ENCODE measurements at regions not wholly inside any gene's neighbourhood (a gene's known extent, or its start where the extent isn't known, plus 50 kb on each side); places are given as distances from the start of the nearest gene placed in this dataset.

DNA sequence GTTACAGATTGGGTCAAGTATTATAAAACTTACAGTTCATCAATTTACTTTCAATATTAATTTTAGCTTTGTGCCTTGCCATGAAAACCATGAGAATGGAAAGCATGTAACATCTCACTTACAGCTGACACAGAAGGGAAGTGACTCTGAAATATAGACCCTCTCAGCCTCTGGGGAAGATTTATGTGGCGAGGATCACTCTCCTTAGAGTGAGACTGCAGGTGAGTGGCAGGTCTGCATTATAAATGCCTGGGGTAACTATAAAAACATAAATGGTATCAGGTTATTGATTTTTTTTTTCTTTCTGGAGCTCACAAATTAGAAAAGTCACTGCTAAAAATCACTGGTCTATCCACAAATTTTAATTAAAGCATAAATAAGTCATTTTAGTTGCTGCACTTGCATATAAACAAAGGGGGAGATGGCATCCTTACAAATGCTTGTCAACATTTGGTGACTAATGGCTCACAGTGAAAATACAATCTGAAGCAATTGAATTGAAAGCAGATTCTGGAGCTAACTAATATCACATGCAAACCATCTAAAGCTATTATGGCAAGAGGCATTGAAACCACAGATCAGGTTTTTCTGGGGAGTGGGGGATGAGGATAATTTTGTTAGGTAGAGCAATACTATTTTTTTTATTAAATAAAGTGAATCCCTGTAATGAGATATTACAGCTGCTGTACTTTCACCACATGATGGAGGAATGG is 200.9 kb downstream of the TM2D1 start:
- no peak for DNase-seq (ENCODE audit: low spot score)

GRCh38 chr1:61523229-61523628 is 201.7 kb downstream of the TM2D1 start:
- no peak for DNase-seq (ENCODE audit: low spot score)

DNA sequence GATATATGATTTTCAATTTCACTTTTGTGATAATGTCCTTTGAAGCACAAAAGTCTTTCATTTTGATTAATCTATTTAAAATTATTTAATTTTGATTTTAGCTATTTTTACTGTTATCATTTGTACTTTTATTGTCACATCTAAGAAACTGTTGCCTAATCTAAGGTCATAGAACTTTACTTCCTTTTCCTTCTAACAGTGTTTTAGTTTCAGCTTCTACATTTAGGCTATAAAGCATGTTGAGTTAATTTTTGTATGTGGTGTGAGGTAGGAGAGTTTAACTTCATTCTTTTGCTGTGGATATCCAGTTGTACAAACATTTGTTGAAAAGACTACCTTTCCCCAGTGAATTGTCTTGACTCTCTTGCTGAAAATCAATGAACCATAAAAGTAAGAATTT is 204.5 kb downstream of the TM2D1 start:
- DNase-seq (ENCODE audit: low spot score) = no peak

DNA sequence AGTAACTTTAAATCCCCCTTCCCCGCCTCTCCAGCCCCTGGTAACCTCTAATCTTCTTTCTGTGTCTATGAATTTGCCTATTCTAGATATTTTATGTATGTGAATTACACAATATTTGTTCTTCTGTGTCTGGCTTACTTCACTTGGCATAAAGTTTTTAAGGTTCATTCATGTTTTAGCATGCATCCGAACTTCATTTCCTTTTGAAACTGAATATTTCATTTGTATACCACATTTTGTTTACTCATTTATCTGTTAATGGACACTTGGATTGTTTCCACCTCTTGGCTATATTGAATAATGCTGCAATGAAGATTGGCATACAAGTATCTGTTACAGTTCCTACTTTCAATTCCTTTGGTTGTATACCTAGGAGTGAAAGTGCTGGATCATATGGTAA is 205.3 kb downstream of the TM2D1 start:
- DNase-seq (ENCODE audit: low spot score) = no peak

DNA sequence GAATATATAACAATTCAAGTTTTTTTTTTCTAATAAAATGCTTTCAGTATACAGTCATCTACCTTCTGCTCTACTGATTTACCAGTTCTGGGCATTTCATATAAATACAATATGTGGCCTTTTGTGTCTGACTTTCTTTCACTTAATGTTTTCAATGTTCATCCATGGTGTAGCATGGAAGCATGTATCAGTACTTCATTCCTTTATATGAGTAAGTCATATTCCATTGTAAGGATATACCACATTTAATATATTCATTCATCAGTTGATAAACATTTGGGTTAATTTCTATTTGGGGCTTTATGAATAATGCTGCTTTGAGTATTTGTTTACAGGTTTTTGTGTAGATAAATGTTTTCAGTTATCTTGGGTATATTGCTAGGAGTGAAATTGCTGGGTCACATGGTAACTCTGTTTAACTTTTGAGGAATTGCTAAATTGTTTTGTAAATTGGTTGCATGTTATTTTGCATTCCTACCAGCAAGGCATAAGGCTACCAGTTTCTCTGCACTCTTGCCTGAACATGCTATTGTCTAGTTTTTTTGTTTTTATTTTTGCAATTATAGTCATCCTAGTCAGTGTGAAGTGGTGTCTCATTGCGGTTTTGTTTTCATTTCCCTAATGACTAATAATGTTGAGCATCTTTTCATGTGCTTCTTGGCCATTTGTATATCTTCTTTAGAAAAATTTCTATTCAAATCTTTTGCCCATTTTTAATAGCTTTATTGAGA is 206.1 kb downstream of the TM2D1 start:
- DNase-seq (ENCODE audit: low spot score) = no peak

DNA sequence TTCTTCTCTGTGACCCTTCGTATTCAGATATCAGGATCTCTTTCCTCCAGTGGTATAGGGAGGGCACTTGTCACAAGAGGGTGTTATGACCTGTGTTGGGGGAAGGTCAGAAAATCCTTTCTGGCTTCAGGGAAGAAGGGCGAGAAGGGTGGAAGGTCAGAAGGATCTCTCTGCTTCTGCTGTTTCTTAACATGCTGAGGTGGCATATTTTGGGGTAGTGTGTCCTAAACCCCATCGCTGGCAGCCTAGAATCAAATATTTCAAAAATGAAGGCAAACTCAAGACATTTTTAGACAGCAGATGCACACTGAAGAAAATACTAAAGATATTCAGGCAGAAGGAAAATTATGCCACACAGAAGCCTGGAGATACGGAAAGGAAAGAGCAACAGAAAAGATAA is 207.6 kb downstream of the TM2D1 start:
- DNase-seq (ENCODE audit: low spot score) = no peak

DNA sequence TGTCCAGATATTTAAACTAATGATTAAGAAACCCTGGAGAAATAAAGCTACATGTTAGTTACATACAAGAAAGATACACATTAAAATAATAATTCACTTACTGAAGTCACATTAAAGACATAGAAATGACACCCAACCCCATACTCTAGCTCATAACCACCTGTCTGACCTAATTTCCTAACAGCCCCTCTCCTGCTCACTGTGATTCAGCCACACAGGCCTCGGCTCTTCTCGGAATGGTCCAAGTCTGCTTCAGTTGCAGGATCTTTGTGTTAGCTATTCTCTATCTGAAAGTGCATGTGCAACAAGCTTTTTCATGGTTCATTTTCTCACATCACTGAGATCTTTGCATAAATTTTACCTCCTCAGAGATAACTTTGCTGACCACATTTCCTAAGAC is 209.8 kb downstream of the TM2D1 start:
- no peak for DNase-seq (ENCODE audit: low spot score)

Measured in NAMALWA (cell line).